Right lobe of liver (tissue), 6 donors: ENCODE measurements at regions not wholly inside any gene's neighbourhood (a gene's known extent, or its start where the extent isn't known, plus 50 kb on each side); places are given as distances from the start of the nearest gene placed in this dataset.

Experiments
- ATAC-seq, 4 donors: fragments of 200-7000 bp; cut with Tn5 transposase; one replicate each; pipeline ENCODE4 v1.9.1; 2020; ENCODE audit warnings: mild to moderate bottlenecking in 4 of 4, moderate library complexity in 4 of 4
- DNase-seq, 3 donors: peaks; one replicate each; pipeline ENCODE4 v3.0.0-alpha.2; 2020
- H3K27ac ChIP-seq, 3 donors: fragments of 200-600 bp; one replicate each; pipeline ENCODE4 v1.8.0; 2022
- H3K27me3 ChIP-seq, 2 donors: fragments of 200-600 bp; one replicate each; pipeline ENCODE4 v1.8.0; 2022
- H3K36me3 ChIP-seq, 4 donors: fragments of 200-600 bp; sonication (generic) in 1 of 4; one replicate each; pipeline versions ENCODE4 v1.5.1 to v1.8.0; 2017 to 2022; ENCODE audit warnings: control low read depth in 1 of 4
- H3K4me1 ChIP-seq, 4 donors: fragments of 200-600 bp; sonication (generic) in 1 of 4; one replicate each; pipeline versions ENCODE4 v1.5.1 to v1.8.0; 2017 to 2022; ENCODE audit warnings: control low read depth in 1 of 4
- H3K4me3 ChIP-seq, 3 donors: fragments of 200-600 bp; one replicate each; pipeline ENCODE4 v1.8.0; 2022
- H3K9me3 ChIP-seq, 4 donors: fragments of 200-600 bp; sonication (generic) in 1 of 4; one replicate each; pipeline versions ENCODE4 v1.5.1 to v1.8.0; 2017 to 2022; ENCODE audit warnings: control low read depth in 1 of 4
- CTCF ChIP-seq, 4 donors: fragments of 200-600 bp in 3 of 4; fragments of 450-650 bp in 1 of 4; IDR thresholded peaks; one replicate each; pipeline versions ENCODE4 v1.5.1 to v1.8.0; 2016 to 2022; ENCODE audit warnings: antibody characterized with exemption in 4 of 4, mild to moderate bottlenecking in 2 of 4
- POLR2A ChIP-seq: fragments of 450-650 bp; IDR thresholded peaks from one replicate; pipeline ENCODE4 v1.6.1; 2017; ENCODE audit warnings: antibody characterized with exemption, mild to moderate bottlenecking
- WGBS: methylation state at CpG from one replicate; pipeline ENCODE4 v1.1.6; 2018; ENCODE audit warnings: low coverage, low lambda C conversion rate; ENCODE audit not compliant: insufficient coverage; ENCODE audit errors: missing lambda C conversion rate; 5-methylcytosine and 5-hydroxymethylcytosine counted together
- intact Hi-C, 2 donors: fragments of 100-400 bp; cut with DNase I; formaldehyde crosslinking; loops; one replicate each; pipeline versions ENCODE4 v1.11.2 to v1.14.1; 2022
- donor health status: DM: no; HTN: yes; CAD: no.
- donor health status: DM: no; HTN: no; CAD: no.
- donor health status: DM: no; HTN: no; CAD: no.
- donor health status: DM: no; HTN: yes; CAD: no.
- donor health status: DM: no; HTN: yes; CAD: no.

- Histone ChIP-seq H3K36me3 (no peaks in the 10 kb centered on the region), H3K4me1 (no peaks in the 10 kb centered on the region), H3K27me3 (no peaks in the 10 kb centered on the region), H3K9me3 (no peaks in the 10 kb centered on the region), H3K4me3 (no peak overlapping the region), H3K27ac (no peak overlapping the region)
- ATAC-seq = no peak
- WGBS = 56% methylated on average over 1 of the region's 1 CpG
- no peak for TF ChIP-seq CTCF (IDR thresholded peaks at IDR 0.05)
- TF ChIP-seq POLR2A = no peak
- intact Hi-C loops = no loop called here
- DNase-seq = no peak
Measured at GRCh38 chr1:87243573-87243972, 85.1 kb upstream of the LMO4 start.

GRCh38 chr1:87246436-87246835 lies 82.2 kb upstream of the LMO4 start:
- Histone ChIP-seq H3K27ac (no peak overlapping the region), H3K9me3 (no peaks in the 10 kb centered on the region), H3K4me3 (no peak overlapping the region), H3K36me3 (no peaks in the 10 kb centered on the region), H3K4me1 (no peaks in the 10 kb centered on the region), H3K27me3 (no peaks in the 10 kb centered on the region)
- intact Hi-C loops = no loop called here
- no peak for TF ChIP-seq CTCF (IDR thresholded peaks at IDR 0.05)
- DNase-seq (no peak), ATAC-seq (no peak)
- WGBS = 76% methylated on average over 5 of the region's 5 CpGs

DNA sequence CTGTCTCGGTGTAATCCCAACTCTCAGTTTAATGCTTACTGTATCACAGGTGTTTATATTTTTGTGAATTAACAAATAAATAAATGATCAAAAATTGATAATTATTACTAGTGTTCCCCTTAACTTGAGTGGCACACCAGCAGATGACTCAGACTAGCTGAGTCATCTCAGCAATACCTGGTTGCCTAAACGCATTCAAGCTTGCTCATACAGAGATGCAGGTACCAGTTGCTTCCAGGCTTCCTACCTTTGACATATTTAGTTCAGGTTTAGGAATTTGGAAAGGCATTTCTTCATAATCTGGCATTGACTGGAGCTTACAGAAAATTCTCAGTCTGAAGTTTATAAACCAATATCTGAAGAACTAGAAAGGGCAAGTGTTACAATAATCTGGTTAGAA lies 78.9 kb upstream of the LMO4 start:
- H3K4me1 ChIP-seq = no peaks in the 10 kb centered on the region
- DNase-seq = no peak
- 83% methylated on average over 2 of the region's 2 CpGs for WGBS
- no peak for ATAC-seq
- H3K36me3 ChIP-seq = no peaks in the 10 kb centered on the region
- intact Hi-C loops = no loop called here
- TF ChIP-seq POLR2A (no peak), CTCF (IDR thresholded peaks at IDR 0.05) (no peak)
- H3K9me3 ChIP-seq = no peaks in the 10 kb centered on the region
- no peak overlapping the region for H3K27ac ChIP-seq
- H3K27me3 ChIP-seq = no peaks in the 10 kb centered on the region
- H3K4me3 ChIP-seq = no peak overlapping the region

- no peaks in the 10 kb centered on the region for H3K27me3 ChIP-seq
- no peaks in the 10 kb centered on the region for H3K9me3 ChIP-seq
- intact Hi-C loops = no loop called here
- ATAC-seq (no peak), DNase-seq (no peak)
- H3K27ac ChIP-seq = no peak overlapping the region
- H3K36me3 ChIP-seq = no peaks in the 10 kb centered on the region
- 73% methylated on average over 4 of the region's 5 CpGs for WGBS
- no peak overlapping the region for H3K4me3 ChIP-seq
- H3K4me1 ChIP-seq = no peaks in the 10 kb centered on the region
- no peak for TF ChIP-seq POLR2A
- no peak for TF ChIP-seq CTCF (IDR thresholded peaks at IDR 0.05)
Measured at GRCh38 chr1:87250336-87250735, 78.3 kb upstream of the LMO4 start.

- intact Hi-C loops = no loop called here
- ATAC-seq (no peak), DNase-seq (no peak)
- Histone ChIP-seq H3K27me3 (no peaks in the 10 kb centered on the region), H3K27ac (no peak overlapping the region), H3K9me3 (no peaks in the 10 kb centered on the region), H3K4me1 (no peaks in the 10 kb centered on the region), H3K36me3 (no peaks in the 10 kb centered on the region), H3K4me3 (no peak overlapping the region)
- TF ChIP-seq POLR2A (no peak), CTCF (IDR thresholded peaks at IDR 0.05) (no peak)
- WGBS = 43% methylated on average over 2 of the region's 2 CpGs
Measured at GRCh38 chr1:87252406-87252805, 76.3 kb upstream of the LMO4 start.
